Stimulated activated naive CD4-positive, alpha-beta T cell (primary cell): ENCODE measurements at regions not wholly inside any gene's neighbourhood (a gene's known extent, or its start where the extent isn't known, plus 50 kb on each side); places are given as distances from the start of the nearest gene placed in this dataset.

ENCODE experiments used
- DNase-seq, 6 experiments: peaks; one replicate each; lab custom pipeline; 2025; lab: John Stamatoyannopoulos, UW

- no peak for DNase-seq
Observed at GRCh38 chr15:98144388-98144787, 183.9 kb downstream of the ARRDC4 start.

- no peak for DNase-seq
Observed at GRCh38 chr15:98146031-98146820, 185.7 kb downstream of the ARRDC4 start.

GRCh38 chr15:98147415-98147814 is 186.9 kb downstream of the ARRDC4 start:
- no peak for DNase-seq

GRCh38 chr15:98150084-98150483 is 189.6 kb downstream of the ARRDC4 start:
- no peak for DNase-seq

GRCh38 chr15:98150536-98150935 is 190.0 kb downstream of the ARRDC4 start:
- no peak for DNase-seq

GRCh38 chr15:98151096-98151495 is 190.6 kb downstream of the ARRDC4 start:
- no peak for DNase-seq

- DNase-seq: no peak
Observed at GRCh38 chr15:98152156-98152555, 191.7 kb downstream of the ARRDC4 start.

GRCh38 chr15:98154863-98155262 is 194.4 kb downstream of the ARRDC4 start:
- no peak for DNase-seq

- no peak for DNase-seq
Observed at GRCh38 chr15:98155356-98155755, 194.9 kb downstream of the ARRDC4 start.

GRCh38 chr15:98160236-98160635 is 199.7 kb downstream of the ARRDC4 start:
- peak in 4 of 6 experiments; percentile 4 to 59 (median 42) for DNase-seq

GRCh38 chr15:98163319-98164045 is 203.0 kb downstream of the ARRDC4 start:
- no peak for DNase-seq

- no peak for DNase-seq
Observed at GRCh38 chr15:98164571-98164970, 204.1 kb downstream of the ARRDC4 start.

GRCh38 chr15:98164986-98165385 is 204.5 kb downstream of the ARRDC4 start:
- DNase-seq: no peak

GRCh38 chr15:98167722-98168268 is 207.3 kb downstream of the ARRDC4 start:
- no peak for DNase-seq

- DNase-seq: no peak
Observed at GRCh38 chr15:98169551-98169950, 209.0 kb downstream of the ARRDC4 start.

- no peak for DNase-seq
Observed at GRCh38 chr15:98174286-98174685, 213.8 kb downstream of the ARRDC4 start.

GRCh38 chr15:98174841-98175240 is 214.3 kb downstream of the ARRDC4 start:
- DNase-seq: no peak

- DNase-seq: peak in 5 of 6 experiments; percentile 4 to 50 (median 27)
Observed at GRCh38 chr15:98177966-98178592, 217.6 kb downstream of the ARRDC4 start.

GRCh38 chr15:98178861-98179260 is 218.4 kb downstream of the ARRDC4 start:
- no peak for DNase-seq

GRCh38 chr15:98187549-98187948 is 227.0 kb downstream of the ARRDC4 start:
- DNase-seq: no peak

GRCh38 chr15:98190914-98191313 is 230.4 kb downstream of the ARRDC4 start:
- DNase-seq: no peak

- DNase-seq: no peak
Observed at GRCh38 chr15:98195796-98196195, 235.3 kb downstream of the ARRDC4 start.

- no peak for DNase-seq
Observed at GRCh38 chr15:98196371-98196770, 235.9 kb downstream of the ARRDC4 start.
